Activated CD4-positive, alpha-beta T cell treated with anti-CD3 and anti-CD28 coated beads for 1 hour (primary cell): ENCODE measurements at regions not wholly inside any gene's neighbourhood (a gene's known extent, or its start where the extent isn't known, plus 50 kb on each side); places are given as distances from the start of the nearest gene placed in this dataset.

ENCODE experiments used
- DNase-seq: peaks from one replicate; pipeline ENCODE4 v3.0.0-alpha.2; 2020

GRCh38 chr6:4313044-4313686 lies 177.8 kb upstream of the ECI2 start:
- no peak for DNase-seq

- DNase-seq: no peak
Measured at GRCh38 chr6:4311976-4312860, 176.8 kb upstream of the ECI2 start.

GRCh38 chr6:4309540-4309939 lies 174.2 kb upstream of the ECI2 start:
- no peak for DNase-seq

- no peak for DNase-seq
Measured at GRCh38 chr6:4308364-4308763, 173.0 kb upstream of the ECI2 start.

- no peak for DNase-seq
Measured at GRCh38 chr6:4304927-4305455, 169.6 kb upstream of the ECI2 start.

- DNase-seq: no peak
Measured at GRCh38 chr6:4303638-4304037, 168.3 kb upstream of the ECI2 start.

GRCh38 chr6:4302524-4302923 lies 167.1 kb upstream of the ECI2 start:
- no peak for DNase-seq

GRCh38 chr6:4301871-4302270 lies 166.5 kb upstream of the ECI2 start:
- no peak for DNase-seq

GRCh38 chr6:4300917-4301316 lies 165.5 kb upstream of the ECI2 start:
- no peak for DNase-seq

- DNase-seq: no peak
Measured at GRCh38 chr6:4299476-4299875, 164.1 kb upstream of the ECI2 start.

GRCh38 chr6:4297348-4297747 lies 162.0 kb upstream of the ECI2 start:
- no peak for DNase-seq

- no peak for DNase-seq
Measured at GRCh38 chr6:4296552-4296951, 161.2 kb upstream of the ECI2 start.

- no peak for DNase-seq
Measured at GRCh38 chr6:4295783-4296155, 160.4 kb upstream of the ECI2 start.

GRCh38 chr6:4295058-4295782 lies 159.8 kb upstream of the ECI2 start:
- no peak for DNase-seq

GRCh38 chr6:4294636-4295035 lies 159.3 kb upstream of the ECI2 start:
- DNase-seq: no peak

- no peak for DNase-seq
Measured at GRCh38 chr6:4291453-4292403, 156.4 kb upstream of the ECI2 start.

GRCh38 chr6:4289770-4290320 lies 154.5 kb upstream of the ECI2 start:
- no peak for DNase-seq

GRCh38 chr6:4287811-4288244 lies 152.5 kb upstream of the ECI2 start:
- DNase-seq: no peak

- no peak for DNase-seq
Measured at GRCh38 chr6:4287372-4287771, 152.0 kb upstream of the ECI2 start.

GRCh38 chr6:4282926-4283325 lies 147.6 kb upstream of the ECI2 start:
- no peak for DNase-seq

GRCh38 chr6:4281341-4282293 lies 146.2 kb upstream of the ECI2 start:
- no peak for DNase-seq
